ENCODE measurements at regions not wholly inside any gene's neighbourhood (a gene's known extent, or its start where the extent isn't known, plus 50 kb on each side); places are given as distances from the start of the nearest gene placed in this dataset.

- DNase-seq, result no peak
Measured at GRCh38 chr2:150417278-150417677, 70.2 kb downstream of the RND3 start.

- no peak for DNase-seq
Measured at GRCh38 chr2:150415022-150415421, 72.4 kb downstream of the RND3 start.

GRCh38 chr2:150413910-150414309 is 73.6 kb downstream of the RND3 start:
- no peak for DNase-seq

- DNase-seq, result no peak
Measured at GRCh38 chr2:150413366-150413765, 74.1 kb downstream of the RND3 start.

- DNase-seq, result no peak
Measured at GRCh38 chr2:150410809-150411208, 76.7 kb downstream of the RND3 start.

GRCh38 chr2:150409196-150409595 is 78.3 kb downstream of the RND3 start:
- no peak for DNase-seq

GRCh38 chr2:150404147-150404546 is 83.3 kb downstream of the RND3 start:
- DNase-seq, result no peak

GRCh38 chr2:150403457-150403856 is 84.0 kb downstream of the RND3 start:
- DNase-seq, result no peak

- DNase-seq, result no peak
Measured at GRCh38 chr2:150402953-150403352, 84.5 kb downstream of the RND3 start.

GRCh38 chr2:150400849-150401248 is 86.6 kb downstream of the RND3 start:
- no peak for DNase-seq

- no peak for DNase-seq
Measured at GRCh38 chr2:150392614-150393013, 94.9 kb downstream of the RND3 start.

GRCh38 chr2:150391779-150392178 is 95.7 kb downstream of the RND3 start:
- no peak for DNase-seq

GRCh38 chr2:150389447-150389846 is 98.0 kb downstream of the RND3 start:
- no peak for DNase-seq

- DNase-seq, result no peak
Measured at GRCh38 chr2:150388289-150388625, 99.2 kb downstream of the RND3 start.

GRCh38 chr2:150387586-150388288 is 99.7 kb downstream of the RND3 start:
- no peak for DNase-seq

GRCh38 chr2:150385211-150385610 is 102.3 kb downstream of the RND3 start:
- no peak for DNase-seq

- DNase-seq, result no peak
Measured at GRCh38 chr2:150383587-150383986, 103.9 kb downstream of the RND3 start.

GRCh38 chr2:150379166-150379565 is 108.3 kb downstream of the RND3 start:
- no peak for DNase-seq

- no peak for DNase-seq
Measured at GRCh38 chr2:150378686-150379085, 108.8 kb downstream of the RND3 start.

GRCh38 chr2:150376553-150377335 is 110.7 kb downstream of the RND3 start:
- DNase-seq, result no peak

GRCh38 chr2:150375333-150375732 is 112.1 kb downstream of the RND3 start:
- DNase-seq, result no peak

GRCh38 chr2:150374492-150374891 is 113.0 kb downstream of the RND3 start:
- DNase-seq, result no peak

GRCh38 chr2:150373374-150373773 is 114.1 kb downstream of the RND3 start:
- DNase-seq, result no peak

GRCh38 chr2:150371044-150371818 is 116.2 kb downstream of the RND3 start:
- no peak for DNase-seq

Data from NCI-H446 treated with DMSO at 0.1 percent for 48 hours (cell line).